WTC11 (cell line): ENCODE measurements at regions not wholly inside any gene's neighbourhood (a gene's known extent, or its start where the extent isn't known, plus 50 kb on each side); places are given as distances from the start of the nearest gene placed in this dataset.
A peak's percentile ranks its signal among the peaks of the same experiment; 100 is the strongest.

Source experiments
- ATAC-seq: fragments of 200-7000 bp; cut with Tn5 transposase; 2 replicates; pipeline ENCODE4 v1.10.0; 2021; ENCODE audit warnings: mild to moderate bottlenecking, moderate library complexity
- CTCF ChIA-PET: fragments of 300-600 bp; sonication (Branson Sonifier 250); formaldehyde crosslinking; loops from one replicate; lab custom pipeline; 2021; ENCODE audit warnings: antibody characterized with exemption; lab: Charles Lee
- POLR2A ChIA-PET: fragments of 350-600 bp; sonication (Branson Sonifier 250); formaldehyde crosslinking; loops from one replicate; lab custom pipeline; 2021; ENCODE audit warnings: antibody characterized with exemption; lab: Charles Lee
- DNase-seq: peaks from one replicate; pipeline ENCODE4 v3.0.0; 2021; ENCODE audit warnings: low spot score
- H3K27ac Mint-ChIP-seq: 2 replicates; pipeline ENCODE4 v1.8.0; 2021; ENCODE audit warnings: mixed read lengths
- H3K27me3 Mint-ChIP-seq: 2 replicates; pipeline ENCODE4 v1.8.0; 2021; ENCODE audit warnings: low read depth, mild to moderate bottlenecking, moderate library complexity, mixed read lengths
- H3K36me3 Mint-ChIP-seq: 2 replicates; pipeline ENCODE4 v1.8.0; 2021; ENCODE audit warnings: mixed read lengths
- H3K4me1 Mint-ChIP-seq: 2 replicates; pipeline ENCODE4 v1.8.0; 2022; ENCODE audit warnings: mixed read lengths
- H3K4me3 Mint-ChIP-seq: 2 replicates; pipeline ENCODE4 v1.8.0; 2021; ENCODE audit warnings: mild to moderate bottlenecking, moderate library complexity, mixed read lengths
- H3K9me3 Mint-ChIP-seq: 2 replicates; pipeline ENCODE4 v1.8.0; 2021; ENCODE audit warnings: mixed read lengths
- AFF4 ChIP-seq: sonication (generic); formaldehyde crosslinking; IDR thresholded peaks from 2 replicates; pipeline ENCODE4 v1.8.1; 2023; ENCODE audit warnings: mild to moderate bottlenecking, missing genetic modification reagents, borderline replicate concordance
- ATF1 ChIP-seq: sonication (generic); formaldehyde crosslinking; IDR thresholded peaks from 2 replicates; pipeline ENCODE4 v1.8.1; 2023; ENCODE audit warnings: mild to moderate bottlenecking, moderate library complexity, missing genetic modification reagents
- E2F5 ChIP-seq: sonication (generic); formaldehyde crosslinking; IDR thresholded peaks from 2 replicates; pipeline ENCODE4 v1.8.1; 2022; ENCODE audit warnings: mild to moderate bottlenecking, moderate library complexity, missing genetic modification reagents
- ESRRA ChIP-seq: sonication (generic); formaldehyde crosslinking; IDR thresholded peaks from 2 replicates; pipeline ENCODE4 v1.8.1; 2022; ENCODE audit warnings: mild to moderate bottlenecking, missing genetic modification reagents, borderline replicate concordance
- GTF2I ChIP-seq: fragments of 250-450 bp; sonication (Bioruptor Pico); conservative IDR thresholded peaks from 2 replicates; pipeline ENCODE4 v1.4.0; 2021; ENCODE audit warnings: mild to moderate bottlenecking
- HMGXB4 ChIP-seq: sonication (generic); formaldehyde crosslinking; IDR thresholded peaks from 2 replicates; pipeline ENCODE4 v1.8.1; 2023; ENCODE audit warnings: mild to moderate bottlenecking, moderate library complexity, missing genetic modification reagents
- JAZF1 ChIP-seq: fragments of 250-450 bp; sonication (Bioruptor Pico); IDR thresholded peaks from 2 replicates; pipeline ENCODE4 v1.9.0; 2021; ENCODE audit warnings: moderate library complexity, mild to moderate bottlenecking, inconsistent platforms
- MAX ChIP-seq: sonication (generic); formaldehyde crosslinking; IDR thresholded peaks from 2 replicates; pipeline ENCODE4 v1.8.0; 2022; ENCODE audit warnings: mild to moderate bottlenecking, missing genetic modification reagents
- OVOL2 ChIP-seq: fragments of 250-450 bp; sonication (Bioruptor Pico); IDR thresholded peaks from 2 replicates; pipeline ENCODE4 v1.9.0; 2021; ENCODE audit warnings: mild to moderate bottlenecking, borderline replicate concordance
- ZNF317 ChIP-seq: sonication (generic); formaldehyde crosslinking; IDR thresholded peaks from 2 replicates; pipeline ENCODE4 v1.8.1; 2023; ENCODE audit warnings: low read depth, mild to moderate bottlenecking, moderate library complexity, missing genetic modification reagents, borderline replicate concordance
- ZNF532 ChIP-seq: fragments of 250-450 bp; sonication (Bioruptor Pico); IDR thresholded peaks from 2 replicates; pipeline ENCODE4 v1.9.0; 2021; ENCODE audit warnings: mild to moderate bottlenecking, borderline replicate concordance
- TF ChIP-seq, protein P1 (sequence below): sonication (generic); formaldehyde crosslinking; IDR thresholded peaks from 2 replicates; pipeline ENCODE4 v1.8.0; 2022; ENCODE audit warnings: mild to moderate bottlenecking, missing genetic modification reagents
- TF ChIP-seq, protein P2 (sequence below): sonication (generic); formaldehyde crosslinking; IDR thresholded peaks from 2 replicates; pipeline ENCODE4 v1.8.1; 2023; ENCODE audit warnings: mild to moderate bottlenecking, missing genetic modification reagents
- TF ChIP-seq, protein P3 (sequence below): fragments of 250-450 bp; sonication (Bioruptor Pico); IDR thresholded peaks from 2 replicates; pipeline ENCODE4 v2.1.2; 2022; ENCODE audit warnings: mild to moderate bottlenecking, moderate library complexity

GRCh38 chr10:123274306-123275135 lies 120.3 kb downstream of the BUB3 start (continued):
- TF ChIP-seq, protein P1, sequence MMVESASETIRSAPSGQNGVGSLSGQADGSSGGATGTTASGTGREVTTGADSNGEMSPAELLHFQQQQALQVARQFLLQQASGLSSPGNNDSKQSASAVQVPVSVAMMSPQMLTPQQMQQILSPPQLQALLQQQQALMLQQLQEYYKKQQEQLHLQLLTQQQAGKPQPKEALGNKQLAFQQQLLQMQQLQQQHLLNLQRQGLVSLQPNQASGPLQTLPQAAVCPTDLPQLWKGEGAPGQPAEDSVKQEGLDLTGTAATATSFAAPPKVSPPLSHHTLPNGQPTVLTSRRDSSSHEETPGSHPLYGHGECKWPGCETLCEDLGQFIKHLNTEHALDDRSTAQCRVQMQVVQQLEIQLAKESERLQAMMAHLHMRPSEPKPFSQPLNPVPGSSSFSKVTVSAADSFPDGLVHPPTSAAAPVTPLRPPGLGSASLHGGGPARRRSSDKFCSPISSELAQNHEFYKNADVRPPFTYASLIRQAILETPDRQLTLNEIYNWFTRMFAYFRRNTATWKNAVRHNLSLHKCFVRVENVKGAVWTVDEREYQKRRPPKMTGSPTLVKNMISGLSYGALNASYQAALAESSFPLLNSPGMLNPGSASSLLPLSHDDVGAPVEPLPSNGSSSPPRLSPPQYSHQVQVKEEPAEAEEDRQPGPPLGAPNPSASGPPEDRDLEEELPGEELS (CRISPR knock-in tag), result no peak
- no peak for TF ChIP-seq ZNF532 (CRISPR knock-in tag)
- TF ChIP-seq, protein P2, sequence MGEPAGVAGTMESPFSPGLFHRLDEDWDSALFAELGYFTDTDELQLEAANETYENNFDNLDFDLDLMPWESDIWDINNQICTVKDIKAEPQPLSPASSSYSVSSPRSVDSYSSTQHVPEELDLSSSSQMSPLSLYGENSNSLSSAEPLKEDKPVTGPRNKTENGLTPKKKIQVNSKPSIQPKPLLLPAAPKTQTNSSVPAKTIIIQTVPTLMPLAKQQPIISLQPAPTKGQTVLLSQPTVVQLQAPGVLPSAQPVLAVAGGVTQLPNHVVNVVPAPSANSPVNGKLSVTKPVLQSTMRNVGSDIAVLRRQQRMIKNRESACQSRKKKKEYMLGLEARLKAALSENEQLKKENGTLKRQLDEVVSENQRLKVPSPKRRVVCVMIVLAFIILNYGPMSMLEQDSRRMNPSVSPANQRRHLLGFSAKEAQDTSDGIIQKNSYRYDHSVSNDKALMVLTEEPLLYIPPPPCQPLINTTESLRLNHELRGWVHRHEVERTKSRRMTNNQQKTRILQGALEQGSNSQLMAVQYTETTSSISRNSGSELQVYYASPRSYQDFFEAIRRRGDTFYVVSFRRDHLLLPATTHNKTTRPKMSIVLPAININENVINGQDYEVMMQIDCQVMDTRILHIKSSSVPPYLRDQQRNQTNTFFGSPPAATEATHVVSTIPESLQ (CRISPR knock-in tag), result no peak
- no peak for TF ChIP-seq GTF2I (CRISPR knock-in tag)
- TF ChIP-seq, protein P3, sequence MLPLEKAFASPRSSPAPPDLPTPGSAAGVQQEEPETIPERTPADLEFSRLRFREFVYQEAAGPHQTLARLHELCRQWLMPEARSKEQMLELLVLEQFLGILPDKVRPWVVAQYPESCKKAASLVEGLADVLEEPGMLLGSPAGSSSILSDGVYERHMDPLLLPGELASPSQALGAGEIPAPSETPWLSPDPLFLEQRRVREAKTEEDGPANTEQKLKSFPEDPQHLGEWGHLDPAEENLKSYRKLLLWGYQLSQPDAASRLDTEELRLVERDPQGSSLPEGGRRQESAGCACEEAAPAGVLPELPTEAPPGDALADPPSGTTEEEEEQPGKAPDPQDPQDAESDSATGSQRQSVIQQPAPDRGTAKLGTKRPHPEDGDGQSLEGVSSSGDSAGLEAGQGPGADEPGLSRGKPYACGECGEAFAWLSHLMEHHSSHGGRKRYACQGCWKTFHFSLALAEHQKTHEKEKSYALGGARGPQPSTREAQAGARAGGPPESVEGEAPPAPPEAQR, result no peak
- TF ChIP-seq ATF1 (CRISPR knock-in tag), result no peak
- no peak for TF ChIP-seq ESRRA
- no peak for TF ChIP-seq MAX (CRISPR knock-in tag)

- Mint-ChIP-seq H3K9me3 (peaks cover 11% of the 10 kb centered on the region), H3K27me3 (peaks cover 5% of the 10 kb centered on the region; the same call in 1 of the 2 replicates), H3K36me3 (peaks cover 15% of the 10 kb centered on the region), H3K4me3 (peak overlapping the region; percentile 52), H3K27ac (no peak overlapping the region), H3K4me1 (peaks cover 22% of the 10 kb centered on the region)
- TF ChIP-seq E2F5 (CRISPR knock-in tag) (no peak), JAZF1 (no peak), OVOL2 (no peak), ZNF317 (no peak), AFF4 (CRISPR knock-in tag) (no peak), HMGXB4 (no peak)
- ATAC-seq (no peak), DNase-seq (no peak)
- ChIA-PET POLR2A (interaction anchor here (0.7 kb wide), 1 partner anchor 997 kb away, joined by 4 read pairs; no protein-coding TSS in a partner anchor), CTCF (interaction anchor here (0.6 to 1.8 kb wide), 6 partner anchors 9 to 331 kb away, joined by 3 to 4 read pairs (median 3); no protein-coding TSS in a partner anchor)
These were observed 120.9 kb downstream of the BUB3 start for GRCh38 chr10:123275136-123275564.
